Skeletal muscle satellite cell (primary cell): ENCODE measurements at regions not wholly inside any gene's neighbourhood (a gene's known extent, or its start where the extent isn't known, plus 50 kb on each side); places are given as distances from the start of the nearest gene placed in this dataset.

Source experiments
- H3K27me3 ChIP-seq: 2 replicates; pipeline ENCODE4 v1.7.0; 2013; ENCODE audit warnings: low read length; ENCODE audit not compliant: control insufficient read depth, insufficient read depth
- H3K36me3 ChIP-seq: 2 replicates; pipeline ENCODE4 v1.7.0; 2013; ENCODE audit warnings: mild to moderate bottlenecking, control low read depth, low read length; ENCODE audit not compliant: insufficient read depth
- H3K4me1 ChIP-seq: 2 replicates; pipeline ENCODE4 v1.7.0; 2013; ENCODE audit warnings: low read length; ENCODE audit not compliant: control insufficient read depth, insufficient read depth
- H3K4me2 ChIP-seq: 2 replicates; pipeline ENCODE4 v1.7.0; 2013; ENCODE audit warnings: mild to moderate bottlenecking, low read length
- H3K4me3 ChIP-seq: 2 replicates; pipeline ENCODE4 v1.7.0; 2013; ENCODE audit warnings: low read length
- H3K9ac ChIP-seq: 2 replicates; pipeline ENCODE4 v1.7.0; 2013; ENCODE audit warnings: mild to moderate bottlenecking, low read depth, low read length, moderate library complexity
- H3K9me3 ChIP-seq: replicated peaks from 2 replicates; pipeline ENCODE4 v1.7.0; 2013; ENCODE audit warnings: mild to moderate bottlenecking, control low read depth, low read length

DNA sequence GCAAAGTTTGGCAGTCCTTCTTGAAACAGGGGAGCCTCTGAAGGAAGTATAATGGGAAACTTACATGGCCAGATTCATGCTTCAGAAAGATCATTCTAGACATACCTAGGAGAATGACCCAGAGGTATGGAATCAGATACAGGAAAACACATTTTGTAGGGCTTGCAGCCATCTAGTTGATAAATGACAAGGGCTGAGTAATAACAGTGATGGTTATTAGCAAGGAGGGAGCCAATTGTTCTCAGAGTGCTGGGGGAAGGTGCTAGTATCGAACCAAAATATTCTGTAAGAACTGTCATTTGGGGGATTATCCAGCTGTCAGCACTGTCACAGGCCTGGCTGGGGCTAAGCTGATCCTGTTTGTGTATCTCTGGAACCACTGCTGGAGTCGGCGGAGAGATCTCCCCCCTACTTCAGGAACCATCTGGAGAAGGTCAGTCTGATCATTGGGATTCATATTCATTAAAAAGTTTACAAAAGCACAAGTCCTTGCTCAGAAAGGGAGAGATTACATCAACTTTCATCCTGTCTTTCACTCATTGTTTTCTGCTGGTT lies 113.8 kb upstream of the THSD7B start:
- no peaks in the 10 kb centered on the region for H3K36me3 ChIP-seq
- peaks cover 2% of the 10 kb centered on the region for H3K9me3 ChIP-seq

DNA sequence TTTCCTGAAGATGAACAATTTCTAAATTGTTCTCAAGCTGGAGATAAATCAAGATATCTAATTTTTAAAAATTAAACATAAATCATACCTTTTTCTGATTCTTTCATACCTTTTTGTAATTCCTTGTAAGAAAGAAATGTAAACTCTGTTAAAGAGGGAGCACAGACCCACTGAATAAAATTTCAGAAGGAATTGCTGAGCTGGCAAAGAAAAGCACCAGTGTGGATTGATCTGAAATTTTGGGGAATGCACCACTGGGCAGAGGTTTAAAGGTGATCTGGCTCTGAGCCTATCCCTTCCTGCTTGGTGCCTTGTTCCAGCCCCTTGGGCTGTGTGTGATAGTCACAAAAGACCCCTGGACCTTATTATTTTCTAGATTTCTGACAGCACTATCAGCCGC lies 118.3 kb upstream of the THSD7B start:
- Histone ChIP-seq H3K4me2 (no peak overlapping the region), H3K4me3 (no peak overlapping the region), H3K9me3 (peaks cover 8% of the 10 kb centered on the region), H3K27me3 (no peaks in the 10 kb centered on the region), H3K36me3 (no peaks in the 10 kb centered on the region), H3K4me1 (no peaks in the 10 kb centered on the region), H3K9ac (no peak overlapping the region)

More for the DNA sequence above, 113.8 kb upstream of the THSD7B start:
- no peak overlapping the region for H3K9ac ChIP-seq
- H3K4me3 ChIP-seq, result no peak overlapping the region
- no peak overlapping the region for H3K4me2 ChIP-seq
- H3K27me3 ChIP-seq, result no peaks in the 10 kb centered on the region
- no peaks in the 10 kb centered on the region for H3K4me1 ChIP-seq

DNA sequence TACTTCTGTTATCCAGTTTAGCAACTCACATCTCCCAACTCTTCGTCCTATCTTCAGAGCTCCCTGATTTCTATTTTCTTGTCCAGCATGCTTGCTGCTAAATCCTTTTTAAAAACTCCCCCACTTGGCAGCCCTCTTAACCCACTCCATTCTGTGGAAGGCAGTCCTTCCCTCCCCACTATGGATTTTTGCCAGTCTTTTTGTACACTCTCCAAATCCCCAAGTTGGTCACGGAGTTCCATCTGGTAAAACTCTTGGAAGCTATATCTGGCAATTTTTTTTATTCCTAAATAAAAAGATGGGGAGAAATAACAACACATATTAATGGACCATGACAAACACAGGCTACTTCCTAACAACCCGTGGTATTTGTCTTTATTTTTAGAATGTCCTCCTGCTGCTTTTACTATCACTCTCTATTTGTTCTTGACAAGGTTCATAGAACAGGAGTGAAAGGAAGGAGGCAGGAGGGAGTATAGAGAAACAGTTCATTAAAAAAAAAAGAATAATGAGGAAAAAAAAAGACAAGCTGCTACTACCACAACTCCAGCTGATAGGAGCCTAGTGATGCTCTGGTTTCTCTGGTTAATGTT lies 120.0 kb upstream of the THSD7B start:
- Histone ChIP-seq H3K27me3 (no peaks in the 10 kb centered on the region), H3K9ac (no peak overlapping the region)

DNA sequence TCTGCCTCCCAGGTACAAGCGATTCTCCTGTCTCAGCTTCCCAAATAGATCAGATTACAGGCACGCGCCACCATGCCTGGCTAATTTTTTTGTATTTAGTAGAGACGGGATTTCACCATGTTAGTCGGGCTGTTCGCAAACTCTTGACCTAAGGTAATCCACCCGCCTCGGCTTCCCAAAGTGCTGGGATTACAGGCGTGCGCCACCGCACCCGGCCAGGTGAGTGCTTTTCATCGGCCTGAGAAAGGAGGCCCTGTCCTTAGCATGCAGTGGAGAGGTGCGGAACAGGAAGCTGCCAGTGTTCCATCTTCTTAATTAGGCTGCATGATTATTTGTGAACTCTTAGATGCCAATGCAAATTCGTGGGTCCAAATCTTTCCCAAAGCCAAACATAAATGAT lies 125.7 kb upstream of the THSD7B start:
- Histone ChIP-seq H3K27me3 (no peaks in the 10 kb centered on the region), H3K9me3 (peaks cover 6% of the 10 kb centered on the region), H3K9ac (no peak overlapping the region), H3K36me3 (no peaks in the 10 kb centered on the region), H3K4me3 (no peak overlapping the region), H3K4me1 (no peaks in the 10 kb centered on the region), H3K4me2 (no peak overlapping the region)

More for the DNA sequence above, 120.0 kb upstream of the THSD7B start:
- Histone ChIP-seq H3K4me2 (no peak overlapping the region), H3K4me3 (no peak overlapping the region), H3K4me1 (no peaks in the 10 kb centered on the region), H3K9me3 (peaks cover 8% of the 10 kb centered on the region), H3K36me3 (no peaks in the 10 kb centered on the region)

DNA sequence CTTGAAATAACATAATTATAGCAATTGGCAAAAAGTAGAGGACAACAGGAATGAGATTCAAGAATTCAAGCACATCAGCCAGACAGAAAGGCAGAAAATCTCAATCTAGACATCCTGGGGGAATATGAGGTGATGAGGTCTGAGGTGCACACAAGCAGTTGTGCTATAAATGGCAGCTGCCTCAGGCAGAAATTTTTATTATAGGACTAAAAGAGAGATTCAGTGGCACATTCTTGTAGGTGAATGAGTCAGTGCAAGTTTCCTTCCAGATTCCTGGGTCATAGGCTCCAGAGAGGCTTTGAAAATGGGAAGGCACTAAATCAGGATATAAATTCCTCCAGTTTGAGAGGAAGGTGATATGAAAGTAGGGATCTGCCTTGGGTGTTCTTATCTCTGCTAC lies 127.2 kb upstream of the THSD7B start:
- Histone ChIP-seq H3K27me3 (no peaks in the 10 kb centered on the region), H3K9ac (no peak overlapping the region), H3K4me1 (no peaks in the 10 kb centered on the region), H3K4me2 (no peak overlapping the region), H3K4me3 (no peak overlapping the region), H3K9me3 (peaks cover under 1% of the 10 kb centered on the region), H3K36me3 (no peaks in the 10 kb centered on the region)

DNA sequence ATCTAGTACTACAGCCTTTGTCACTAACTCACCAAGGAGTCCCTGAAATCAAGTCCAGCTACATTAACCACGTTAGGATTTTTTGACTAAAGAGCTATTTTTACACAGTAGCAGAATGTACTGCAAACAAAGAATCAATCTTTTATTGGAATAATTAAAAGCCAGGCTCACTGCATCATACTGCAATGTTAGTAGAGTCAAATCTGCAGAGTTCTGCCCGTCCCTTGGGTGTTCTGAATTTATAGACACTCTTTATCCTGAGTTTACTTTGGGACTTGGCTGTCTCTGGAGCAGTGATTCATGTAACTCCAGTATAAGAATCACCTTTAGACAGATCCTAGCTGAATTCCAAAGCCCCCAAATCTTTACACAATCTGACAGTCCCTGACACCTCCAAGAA lies 127.9 kb upstream of the THSD7B start:
- no peak overlapping the region for H3K4me3 ChIP-seq
- no peak overlapping the region for H3K9ac ChIP-seq
- no peak overlapping the region for H3K4me2 ChIP-seq
- no peaks in the 10 kb centered on the region for H3K36me3 ChIP-seq
- no peaks in the 10 kb centered on the region for H3K27me3 ChIP-seq
- no peaks in the 10 kb centered on the region for H3K4me1 ChIP-seq
- H3K9me3 ChIP-seq, result peaks cover 6% of the 10 kb centered on the region

DNA sequence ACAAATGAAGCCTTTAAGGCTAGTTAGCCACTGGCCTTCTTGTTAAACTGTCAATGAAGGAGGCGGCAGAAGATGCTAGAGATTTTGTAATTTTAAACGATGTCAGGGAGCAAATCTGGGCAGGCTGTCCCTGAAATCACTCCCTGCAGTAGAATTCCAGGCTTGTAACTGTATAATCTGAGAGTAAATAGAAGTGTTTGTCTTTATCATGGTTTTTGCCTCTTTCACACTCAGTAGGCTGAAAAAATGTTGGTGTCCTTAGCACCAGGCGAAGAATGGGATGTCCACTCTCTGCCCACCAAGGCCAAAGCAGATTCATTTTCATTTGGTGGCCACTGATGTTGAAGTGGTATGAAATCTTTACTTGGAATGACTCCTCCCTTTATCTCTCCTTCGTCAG lies 136.9 kb upstream of the THSD7B start:
- no peak overlapping the region for H3K9ac ChIP-seq
- peaks cover 14% of the 10 kb centered on the region for H3K9me3 ChIP-seq
- H3K4me1 ChIP-seq, result no peaks in the 10 kb centered on the region
- no peaks in the 10 kb centered on the region for H3K27me3 ChIP-seq
- H3K36me3 ChIP-seq, result no peaks in the 10 kb centered on the region
- no peak overlapping the region for H3K4me2 ChIP-seq
- no peak overlapping the region for H3K4me3 ChIP-seq

DNA sequence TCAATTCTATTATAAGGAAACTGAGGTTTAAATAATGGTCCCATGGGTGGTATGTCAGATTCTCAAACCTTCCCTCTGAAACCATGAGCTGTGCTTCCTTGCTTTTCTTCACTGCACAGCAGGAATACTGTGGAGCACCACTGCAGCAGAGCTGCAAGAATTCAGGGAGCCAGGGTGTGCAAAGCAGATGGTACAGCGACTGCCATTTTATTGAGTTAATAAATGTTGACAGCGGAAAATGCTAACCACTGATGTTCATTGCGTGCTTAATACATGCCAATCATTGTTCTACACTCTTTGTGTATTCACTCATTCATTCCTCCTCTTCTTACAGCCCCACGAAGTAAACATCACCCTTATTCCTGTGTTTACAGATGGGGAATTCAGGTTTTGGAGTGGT lies 152.2 kb upstream of the THSD7B start:
- no peaks in the 10 kb centered on the region for H3K36me3 ChIP-seq
- H3K9ac ChIP-seq, result no peak overlapping the region
- no peak overlapping the region for H3K4me3 ChIP-seq
- peaks cover 3% of the 10 kb centered on the region for H3K9me3 ChIP-seq
- no peak overlapping the region for H3K4me2 ChIP-seq
- H3K4me1 ChIP-seq, result no peaks in the 10 kb centered on the region
- H3K27me3 ChIP-seq, result no peaks in the 10 kb centered on the region

DNA sequence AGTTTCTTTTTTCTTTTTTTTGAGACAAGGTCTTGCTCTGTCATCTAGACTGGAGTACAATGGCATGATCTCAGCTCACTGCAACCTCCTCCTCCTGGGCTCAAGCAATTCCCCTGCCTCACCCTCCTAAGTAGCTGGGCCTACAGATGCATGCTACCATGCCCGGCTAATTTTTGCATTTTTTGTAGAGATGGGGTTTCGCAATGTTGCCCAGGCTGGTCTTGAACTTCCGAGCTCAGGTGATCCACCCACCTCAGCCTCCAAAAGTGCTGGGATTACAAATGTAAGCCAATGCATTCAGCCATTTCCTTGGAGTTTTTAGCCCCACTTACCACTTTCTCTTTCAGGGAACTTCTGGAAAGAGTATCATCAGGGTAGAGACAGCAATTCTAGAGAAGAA lies 153.3 kb upstream of the THSD7B start:
- Histone ChIP-seq H3K4me1 (no peaks in the 10 kb centered on the region), H3K27me3 (no peaks in the 10 kb centered on the region), H3K9ac (no peak overlapping the region), H3K4me3 (no peak overlapping the region), H3K4me2 (no peak overlapping the region), H3K9me3 (peaks cover 3% of the 10 kb centered on the region), H3K36me3 (no peaks in the 10 kb centered on the region)

DNA sequence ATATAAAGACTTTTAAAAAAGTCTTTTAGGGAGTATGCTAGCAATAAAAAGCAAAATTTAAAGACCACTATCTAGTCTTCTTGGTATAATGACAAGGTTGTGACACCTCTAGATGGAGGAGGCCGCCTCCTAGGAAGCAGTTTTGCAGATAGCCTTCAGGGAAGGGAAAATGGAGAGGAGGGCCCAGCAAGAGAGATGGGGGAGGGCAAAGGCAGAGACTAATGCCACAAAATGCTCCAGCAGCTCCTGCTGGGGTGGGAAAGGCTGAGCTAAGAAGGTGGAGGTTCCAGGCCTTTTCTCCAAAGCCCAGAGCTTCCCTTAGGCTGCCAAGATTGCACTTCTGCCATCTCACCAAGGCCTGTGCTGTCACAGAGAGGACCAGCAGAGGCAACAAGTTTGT lies 153.9 kb upstream of the THSD7B start:
- Histone ChIP-seq H3K9ac (no peak overlapping the region), H3K27me3 (no peaks in the 10 kb centered on the region), H3K36me3 (no peaks in the 10 kb centered on the region), H3K4me3 (no peak overlapping the region), H3K4me2 (no peak overlapping the region), H3K4me1 (no peaks in the 10 kb centered on the region), H3K9me3 (peaks cover 3% of the 10 kb centered on the region)

DNA sequence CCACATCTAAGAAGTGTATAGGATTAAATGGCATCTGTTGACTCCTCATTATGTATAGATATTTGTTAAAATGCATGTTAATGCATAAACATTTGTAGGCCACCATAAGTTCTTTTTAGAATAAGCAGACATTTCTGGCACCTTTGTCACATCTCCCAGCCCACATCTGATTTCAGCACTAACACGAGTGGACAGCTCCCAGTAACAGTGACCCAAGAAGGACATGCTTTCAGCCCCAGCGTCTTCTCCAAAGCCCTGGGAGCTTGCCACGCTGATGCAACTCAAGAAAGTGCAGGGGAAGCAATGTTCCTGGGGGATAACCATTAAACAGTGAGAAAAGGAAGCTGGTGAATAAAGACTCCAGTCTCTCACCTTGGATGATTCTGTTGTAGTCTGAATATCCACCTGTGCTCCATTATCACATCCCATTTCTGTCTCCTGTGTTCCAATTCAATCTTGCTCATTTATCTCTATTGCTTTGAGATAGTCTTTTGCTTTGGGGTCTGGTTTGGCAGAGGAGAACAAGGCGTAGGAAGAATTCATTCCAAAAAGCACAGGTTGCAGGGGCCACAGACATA lies 182.6 kb upstream of the THSD7B start:
- H3K4me1 ChIP-seq, result no peaks in the 10 kb centered on the region
- peaks cover 9% of the 10 kb centered on the region for H3K9me3 ChIP-seq
- H3K4me2 ChIP-seq, result no peak overlapping the region
- H3K9ac ChIP-seq, result no peak overlapping the region
- no peak overlapping the region for H3K4me3 ChIP-seq
- H3K27me3 ChIP-seq, result no peaks in the 10 kb centered on the region
- H3K36me3 ChIP-seq, result no peaks in the 10 kb centered on the region

DNA sequence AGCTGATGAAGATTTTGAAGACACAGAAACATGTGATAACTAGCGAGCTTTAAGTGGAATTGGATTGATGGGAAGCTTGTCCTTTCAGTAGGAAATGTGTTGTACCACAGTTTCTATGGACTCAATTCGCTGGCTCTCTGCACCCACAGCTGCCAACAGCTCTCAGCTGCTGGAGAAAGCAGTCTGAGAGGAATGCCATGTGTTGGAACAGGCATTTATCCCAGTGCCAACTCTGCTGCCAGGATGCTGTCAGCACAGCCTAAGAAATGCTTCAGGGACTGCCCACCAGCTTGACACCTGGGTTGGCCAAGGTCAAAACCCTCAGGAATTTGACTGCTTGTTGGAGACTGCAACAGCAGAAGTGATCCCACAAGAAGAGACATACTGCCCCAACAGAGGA lies 193.0 kb upstream of the THSD7B start:
- no peak overlapping the region for H3K4me2 ChIP-seq
- H3K9me3 ChIP-seq, result no peaks in the 10 kb centered on the region
- H3K36me3 ChIP-seq, result no peaks in the 10 kb centered on the region
- no peaks in the 10 kb centered on the region for H3K27me3 ChIP-seq
- H3K9ac ChIP-seq, result no peak overlapping the region
- H3K4me3 ChIP-seq, result no peak overlapping the region
- no peaks in the 10 kb centered on the region for H3K4me1 ChIP-seq
